Esophagus muscularis mucosa (tissue), 4 donors: ENCODE measurements at regions not wholly inside any gene's neighbourhood (a gene's known extent, or its start where the extent isn't known, plus 50 kb on each side); places are given as distances from the start of the nearest gene placed in this dataset.

Experiments
- DNase-seq: peaks from one replicate; pipeline ENCODE4 v3.0.0-alpha.2; 2017; ENCODE audit errors: extremely low spot score
- H3K27ac ChIP-seq, 4 donors: fragments of 200-600 bp; sonication (generic); replicated peaks in 1 of 4; 1 replicate in 3 of 4; 2 replicates in 1 of 4; pipeline ENCODE4 v1.5.1; 2016 to 2019; ENCODE audit warnings: mild to moderate bottlenecking in 1 of 4
- H3K27me3 ChIP-seq, 4 donors: fragments of 200-600 bp; sonication (generic); one replicate each; pipeline versions ENCODE4 v1.5.1 to v1.6.0; 2016 to 2019
- H3K36me3 ChIP-seq, 4 donors: fragments of 200-600 bp; sonication (generic); one replicate each; pipeline ENCODE4 v1.5.1; 2016 to 2019
- H3K4me1 ChIP-seq, 4 donors: fragments of 200-600 bp; sonication (generic); one replicate each; pipeline ENCODE4 v1.5.1; 2016 to 2019
- H3K4me3 ChIP-seq, 4 donors: fragments of 200-600 bp; sonication (generic); 1 replicate in 2 of 4; 2 replicates in 2 of 4; pipeline ENCODE4 v1.5.1; 2016 to 2019; ENCODE audit warnings: mild to moderate bottlenecking in 4 of 4, moderate library complexity in 1 of 4
- H3K9me3 ChIP-seq, 4 donors: fragments of 200-600 bp; sonication (generic); 1 replicate in 3 of 4; 2 replicates in 1 of 4; pipeline ENCODE4 v1.5.1; 2016 to 2019
- CTCF ChIP-seq, 3 experiments: fragments of 200-600 bp in 2 of 3; fragments of 450-650 bp in 1 of 3; sonication (generic) in 2 of 3; IDR thresholded peaks; one replicate each; pipeline ENCODE4 v1.5.1; 2017 to 2019; ENCODE audit warnings: antibody characterized with exemption in 3 of 3, mild to moderate bottlenecking in 2 of 3, moderate library complexity in 1 of 3
- EP300 ChIP-seq: sonication (generic); formaldehyde crosslinking; IDR thresholded peaks from one replicate; pipeline ENCODE4 v1.6.1; 2017; ENCODE audit warnings: antibody characterized with exemption
- POLR2A ChIP-seq: fragments of 450-650 bp; IDR thresholded peaks from one replicate; pipeline ENCODE4 v1.6.1; 2017; ENCODE audit warnings: antibody characterized with exemption, moderate library complexity, mild to moderate bottlenecking, low read depth
- POLR2AphosphoS5 ChIP-seq, 2 donors: sonication (generic); formaldehyde crosslinking; IDR thresholded peaks; one replicate each; pipeline ENCODE4 v1.6.1; 2017; ENCODE audit warnings: antibody characterized with exemption in 2 of 2
- WGBS: methylation state at CpG from one replicate; pipeline ENCODE4 v1.1.5; 2018; 5-methylcytosine and 5-hydroxymethylcytosine counted together
- intact Hi-C: fragments of 100-400 bp; cut with DNase I; formaldehyde crosslinking; loops from one replicate; pipeline ENCODE4 v1.15.1; 2023

- H3K4me3 ChIP-seq: no peak overlapping the region
- no peak for TF ChIP-seq EP300
- H3K27me3 ChIP-seq: no peaks in the 10 kb centered on the region
- WGBS: 67% methylated on average over 2 of the region's 2 CpGs
- H3K9me3 ChIP-seq: no peaks in the 10 kb centered on the region
- H3K27ac ChIP-seq: no peak overlapping the region
- DNase-seq: no peak
- H3K36me3 ChIP-seq: no peaks in the 10 kb centered on the region
- intact Hi-C loops: no loop called here
- H3K4me1 ChIP-seq: no peaks in the 10 kb centered on the region
Measured at GRCh38 chr14:38524636-38525509, 269.0 kb upstream of the CLEC14A start.

- WGBS: 74% methylated on average over 3 of the region's 3 CpGs
- no peaks in the 10 kb centered on the region for H3K4me1 ChIP-seq
- intact Hi-C loops: no loop called here
- H3K9me3 ChIP-seq: no peaks in the 10 kb centered on the region
- no peak overlapping the region for H3K4me3 ChIP-seq
- DNase-seq: no peak
- no peak overlapping the region for H3K27ac ChIP-seq
- TF ChIP-seq POLR2AphosphoS5 (IDR thresholded peaks at IDR 0.05): no peak
- no peak for TF ChIP-seq POLR2A
- no peak for TF ChIP-seq EP300
- TF ChIP-seq CTCF (IDR thresholded peaks at IDR 0.05): no peak
- H3K36me3 ChIP-seq: no peaks in the 10 kb centered on the region
- H3K27me3 ChIP-seq: no peaks in the 10 kb centered on the region
Measured at GRCh38 chr14:38522724-38523123, 266.8 kb upstream of the CLEC14A start.

- intact Hi-C loops: no loop called here
- WGBS: 92% methylated on average over 5 of the region's 5 CpGs
- no peaks in the 10 kb centered on the region for H3K27me3 ChIP-seq
- no peak for DNase-seq
- TF ChIP-seq CTCF (IDR thresholded peaks at IDR 0.05): no peak
- TF ChIP-seq POLR2A: no peak
- no peak for TF ChIP-seq POLR2AphosphoS5 (IDR thresholded peaks at IDR 0.05)
- TF ChIP-seq EP300: no peak
- no peaks in the 10 kb centered on the region for H3K9me3 ChIP-seq
- no peak overlapping the region for H3K4me3 ChIP-seq
- H3K36me3 ChIP-seq: no peaks in the 10 kb centered on the region
- H3K4me1 ChIP-seq: no peaks in the 10 kb centered on the region
- no peak overlapping the region for H3K27ac ChIP-seq
Measured at GRCh38 chr14:38521591-38521990, 265.7 kb upstream of the CLEC14A start.

- DNase-seq: no peak
- Histone ChIP-seq H3K9me3 (no peaks in the 10 kb centered on the region), H3K4me3 (no peak overlapping the region), H3K27me3 (no peaks in the 10 kb centered on the region), H3K27ac (no peak overlapping the region), H3K36me3 (no peaks in the 10 kb centered on the region), H3K4me1 (no peaks in the 10 kb centered on the region)
- TF ChIP-seq POLR2AphosphoS5 (IDR thresholded peaks at IDR 0.05): no peak
- TF ChIP-seq CTCF (IDR thresholded peaks at IDR 0.05): no peak
- TF ChIP-seq EP300: no peak
- TF ChIP-seq POLR2A: no peak
- 76% methylated on average over 2 of the region's 2 CpGs for WGBS
- intact Hi-C loops: no loop called here
Measured at GRCh38 chr14:38517426-38517825, 261.5 kb upstream of the CLEC14A start.

- DNase-seq: no peak
- H3K36me3 ChIP-seq: no peaks in the 10 kb centered on the region
- no peaks in the 10 kb centered on the region for H3K9me3 ChIP-seq
- no peak overlapping the region for H3K4me3 ChIP-seq
- no peaks in the 10 kb centered on the region for H3K4me1 ChIP-seq
- TF ChIP-seq EP300 (no peak), CTCF (IDR thresholded peaks at IDR 0.05) (no peak), POLR2AphosphoS5 (IDR thresholded peaks at IDR 0.05) (no peak), POLR2A (no peak)
- no peak overlapping the region for H3K27ac ChIP-seq
- H3K27me3 ChIP-seq: no peaks in the 10 kb centered on the region
- intact Hi-C loops: no loop called here
Measured at GRCh38 chr14:38512236-38512635, 256.3 kb upstream of the CLEC14A start.
